GM18505 (cell line): ENCODE measurements at regions not wholly inside any gene's neighbourhood (a gene's known extent, or its start where the extent isn't known, plus 50 kb on each side); places are given as distances from the start of the nearest gene placed in this dataset.
"Not testable (repeated sequence)": the region's sequence is repeated elsewhere in the genome, so short reads cannot be mapped to it uniquely, and the experiment has no call there.

Source experiments
- ATAC-seq: cut with Tn5 transposase; IDR thresholded peaks from one replicate; pipeline ENCODE4 v1.9.1; 2021; ENCODE audit not compliant: unreplicated experiment
- POLR2A ChIP-seq: IDR thresholded peaks from 4 replicates; pipeline ENCODE4 v1.6.1; 2011; ENCODE audit warnings: borderline replicate concordance; ENCODE audit not compliant: insufficient read depth, insufficient read length; ENCODE audit errors: extremely low read depth

DNA sequence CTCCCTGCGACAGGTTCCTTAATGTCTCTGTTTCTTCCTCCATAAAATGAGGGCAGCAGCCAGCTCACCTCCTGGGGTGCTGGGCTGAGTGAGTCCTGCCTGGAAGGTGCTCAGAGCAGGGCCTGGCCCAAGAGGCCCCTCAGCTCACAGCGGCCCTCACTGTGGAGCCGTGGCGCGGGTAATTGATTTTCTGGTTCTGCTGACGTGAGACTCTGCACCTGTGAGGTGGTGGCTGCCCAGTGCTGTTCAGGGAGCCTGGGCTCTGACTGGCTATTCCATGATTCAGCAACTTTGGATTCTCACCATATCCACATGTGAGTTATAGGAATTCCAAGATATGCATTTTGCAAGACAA is 266.6 kb downstream of the ADGRD1 start:
- TF ChIP-seq POLR2A = no peak
- no peak for ATAC-seq

DNA sequence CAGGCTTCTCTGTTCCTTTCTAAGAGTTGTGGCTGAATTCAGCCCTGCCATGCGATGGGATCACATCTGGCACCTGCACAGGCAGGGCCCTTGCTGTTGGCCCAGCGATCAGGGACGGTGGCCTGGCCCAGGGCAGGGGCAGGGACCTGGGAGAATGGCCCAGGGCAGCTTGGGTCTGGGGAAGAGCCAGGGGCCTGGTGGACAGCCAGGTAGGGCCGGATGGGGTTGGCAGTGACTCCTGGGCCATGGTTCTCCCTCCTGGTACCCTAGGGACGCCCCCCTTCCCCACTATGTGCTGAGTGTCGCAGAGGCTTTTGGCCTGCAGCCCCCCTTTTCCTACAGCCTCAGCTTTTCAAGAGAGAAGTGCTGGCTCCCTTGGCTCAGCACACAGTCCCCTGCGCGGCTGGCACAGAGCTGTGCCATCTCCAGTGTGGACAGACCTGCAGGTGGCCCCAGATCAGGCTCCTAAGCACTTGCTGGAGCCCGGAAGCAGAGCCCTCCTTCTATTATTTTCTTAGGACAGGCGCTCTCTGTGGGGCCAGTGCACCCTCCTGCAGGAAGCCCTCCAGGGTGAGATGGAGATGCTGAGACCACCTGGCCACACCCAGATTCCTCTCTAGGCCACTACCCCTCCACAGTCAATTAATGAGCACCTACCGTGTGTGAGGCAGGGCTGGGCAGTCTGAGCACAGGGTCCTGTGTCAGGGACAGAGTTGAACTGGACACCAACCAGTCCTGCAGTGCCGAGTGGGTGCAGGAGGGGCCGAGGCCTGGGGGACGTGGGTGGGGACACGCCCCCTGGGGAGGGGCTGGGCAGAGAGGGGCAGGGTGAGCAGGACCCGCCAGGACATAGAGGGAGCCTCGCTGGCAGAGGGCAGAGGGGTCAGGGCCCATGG is 267.6 kb downstream of the ADGRD1 start:
- TF ChIP-seq POLR2A = no peak
- ATAC-seq = no peak

DNA sequence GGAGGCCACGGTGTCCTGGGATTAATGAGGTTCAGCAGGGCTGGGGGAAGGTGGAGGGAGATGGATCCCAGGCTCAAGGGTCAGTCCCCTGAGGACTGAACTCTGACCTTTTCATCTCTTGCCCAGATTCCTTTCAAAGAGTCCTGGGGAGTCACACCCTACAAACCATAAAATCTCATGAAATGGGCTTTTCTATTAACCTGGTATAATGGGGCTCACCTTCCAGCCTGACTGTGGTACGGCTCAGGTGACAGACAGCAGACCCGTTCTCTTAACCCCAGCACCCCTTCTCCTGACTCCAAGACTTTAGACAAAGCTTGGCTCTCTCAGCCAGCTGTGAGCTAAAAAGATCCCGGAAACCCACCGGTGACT is 268.2 kb downstream of the ADGRD1 start:
- no peak for ATAC-seq
- no peak for TF ChIP-seq POLR2A

DNA sequence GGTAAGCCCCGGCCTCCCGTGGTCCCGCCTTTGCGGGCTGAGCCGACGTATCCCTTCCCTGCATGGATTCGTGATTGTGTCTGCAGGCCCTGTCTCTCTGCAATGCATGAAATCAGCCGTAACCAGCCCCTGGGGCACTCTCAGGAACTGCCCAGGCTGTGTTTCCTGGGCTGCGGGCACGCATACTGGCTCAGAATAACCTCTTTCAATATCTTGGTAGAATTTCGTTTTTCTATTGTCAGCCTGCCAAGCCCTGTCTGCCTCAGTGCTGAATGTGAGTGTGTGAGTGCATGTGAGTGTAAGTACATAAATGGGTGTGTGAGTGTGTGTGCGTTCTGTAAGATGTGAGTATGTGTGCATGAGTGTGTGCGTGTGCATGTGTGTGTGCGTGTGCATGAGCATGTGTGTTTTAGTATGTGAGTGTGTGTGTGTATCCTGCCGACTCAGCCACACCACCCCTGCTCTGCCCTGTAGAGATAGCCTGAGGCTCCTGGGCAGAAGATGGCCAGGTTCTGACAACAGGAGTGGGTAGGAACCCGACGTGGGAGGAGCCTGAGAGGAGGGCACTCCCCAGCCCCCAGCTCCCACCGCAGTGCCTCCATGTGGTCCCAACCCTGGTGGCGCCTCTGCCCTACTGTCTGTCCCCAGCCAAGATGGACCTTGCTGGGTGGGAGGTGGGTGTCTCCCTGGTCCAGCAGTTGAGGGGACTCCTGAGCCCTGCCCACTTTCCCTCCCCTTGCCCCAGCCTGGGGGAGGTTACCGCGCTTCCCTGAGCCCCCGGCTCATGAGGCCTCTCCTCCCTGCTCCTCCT is 268.8 kb downstream of the ADGRD1 start:
- ATAC-seq = peak; percentile 49
- no peak for TF ChIP-seq POLR2A

DNA sequence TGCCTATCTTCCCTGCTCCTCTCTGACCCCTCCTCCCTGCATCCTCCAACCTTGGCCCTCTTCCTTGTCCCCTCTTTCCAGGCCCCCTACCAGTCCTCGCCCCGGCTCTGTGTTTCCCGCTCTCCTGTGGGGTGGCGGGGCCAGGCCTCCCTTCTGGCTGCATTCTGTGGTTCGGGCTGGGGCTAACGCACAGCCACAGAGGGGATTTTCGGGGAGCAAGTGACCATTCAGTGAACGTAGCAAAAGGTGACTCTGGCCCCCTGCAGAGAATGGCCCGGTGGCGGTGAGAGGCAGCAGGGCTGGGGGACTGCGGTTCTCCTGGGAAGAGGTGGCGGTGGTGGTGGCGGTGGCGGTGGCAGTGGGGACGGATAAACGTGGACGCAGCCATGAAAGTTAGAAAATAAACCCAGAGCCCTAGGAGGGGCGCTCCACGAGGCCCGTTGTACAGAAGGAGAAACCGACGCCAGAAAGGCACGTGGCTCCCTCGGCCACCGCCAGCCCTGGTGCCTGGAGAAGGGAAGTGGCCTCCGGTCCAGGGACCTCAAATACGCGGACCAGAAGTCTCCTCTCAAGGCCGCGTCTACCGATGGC is 269.6 kb downstream of the ADGRD1 start:
- TF ChIP-seq POLR2A = no peak
- ATAC-seq = no peak

DNA sequence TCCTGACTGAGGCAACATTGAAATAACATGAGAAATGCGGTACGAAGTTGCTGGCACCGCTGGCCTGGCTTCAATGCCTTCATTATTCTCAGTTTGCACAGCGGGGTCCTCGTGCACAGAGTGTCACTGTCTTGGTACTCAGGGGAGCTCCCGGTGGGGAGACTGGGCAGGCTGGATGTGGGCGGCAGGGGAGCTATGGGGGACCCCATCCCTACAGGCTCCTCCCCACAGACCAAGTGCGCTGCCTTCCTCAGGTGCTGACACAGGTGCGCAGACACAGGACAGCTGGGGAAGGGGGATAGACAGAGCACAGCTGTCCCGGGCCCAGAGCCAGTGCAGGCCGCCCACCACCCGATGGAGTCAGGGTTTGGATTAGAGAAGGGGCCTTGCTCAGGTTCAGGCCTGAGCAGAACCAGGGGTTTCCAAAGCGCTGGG is 270.1 kb downstream of the ADGRD1 start:
- TF ChIP-seq POLR2A = no peak
- no peak for ATAC-seq

DNA sequence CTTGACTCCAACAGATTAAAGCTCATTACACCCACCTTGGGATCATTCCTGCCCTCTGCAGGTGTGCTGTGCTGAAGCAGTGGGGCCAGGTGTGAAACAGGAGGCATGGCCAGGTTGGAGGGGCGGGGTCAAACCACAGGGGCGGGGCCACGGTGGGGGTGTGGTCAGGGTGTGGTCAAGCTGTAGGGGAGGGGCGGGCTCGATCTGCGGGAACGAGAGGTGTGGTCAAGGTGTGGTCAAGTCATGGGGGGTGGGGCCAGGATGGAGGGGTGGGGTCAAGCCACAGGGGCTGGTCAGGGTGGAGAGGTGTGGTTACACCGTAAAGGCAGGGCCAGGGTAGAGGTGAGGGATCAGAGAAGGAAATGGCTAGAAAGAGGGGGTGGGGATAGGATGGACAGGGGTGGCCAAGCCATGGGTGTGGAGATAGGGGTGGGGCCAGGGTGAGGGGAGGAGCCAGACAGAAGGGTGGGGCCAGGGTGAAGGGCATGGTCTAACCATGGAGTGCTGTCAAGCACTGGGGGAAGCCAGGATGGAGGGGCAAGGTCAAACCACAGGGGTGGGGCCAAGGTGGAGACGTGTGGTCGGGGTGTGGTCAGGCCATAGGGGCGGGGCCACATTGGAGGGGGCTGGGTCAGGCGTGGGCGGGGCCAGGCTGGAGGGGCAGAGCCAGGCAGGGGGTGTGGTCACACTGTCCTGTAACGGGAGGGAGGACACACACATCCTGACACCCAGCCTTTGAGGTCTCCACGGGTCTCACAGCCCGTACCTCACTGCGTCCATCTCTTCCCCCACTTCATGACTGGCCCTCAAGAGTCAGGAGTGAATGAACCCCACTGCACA is 270.7 kb downstream of the ADGRD1 start:
- ATAC-seq = not testable (repeated sequence)

DNA sequence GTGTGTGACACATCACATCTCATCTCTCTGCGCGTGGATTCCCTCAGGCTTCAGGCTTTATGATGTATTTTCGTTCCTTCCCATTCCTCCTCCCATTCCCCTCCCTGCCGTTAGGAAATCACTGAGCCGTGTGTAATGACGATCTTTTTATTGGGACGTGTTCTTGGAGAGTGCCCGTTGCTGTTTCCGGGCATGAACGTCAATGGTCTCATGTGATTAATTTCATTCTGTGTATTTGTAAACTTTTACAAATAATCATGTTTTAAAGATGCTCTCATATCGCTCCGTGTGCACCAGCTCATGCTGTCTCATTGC is 271.3 kb downstream of the ADGRD1 start:
- ATAC-seq = not testable (repeated sequence)

DNA sequence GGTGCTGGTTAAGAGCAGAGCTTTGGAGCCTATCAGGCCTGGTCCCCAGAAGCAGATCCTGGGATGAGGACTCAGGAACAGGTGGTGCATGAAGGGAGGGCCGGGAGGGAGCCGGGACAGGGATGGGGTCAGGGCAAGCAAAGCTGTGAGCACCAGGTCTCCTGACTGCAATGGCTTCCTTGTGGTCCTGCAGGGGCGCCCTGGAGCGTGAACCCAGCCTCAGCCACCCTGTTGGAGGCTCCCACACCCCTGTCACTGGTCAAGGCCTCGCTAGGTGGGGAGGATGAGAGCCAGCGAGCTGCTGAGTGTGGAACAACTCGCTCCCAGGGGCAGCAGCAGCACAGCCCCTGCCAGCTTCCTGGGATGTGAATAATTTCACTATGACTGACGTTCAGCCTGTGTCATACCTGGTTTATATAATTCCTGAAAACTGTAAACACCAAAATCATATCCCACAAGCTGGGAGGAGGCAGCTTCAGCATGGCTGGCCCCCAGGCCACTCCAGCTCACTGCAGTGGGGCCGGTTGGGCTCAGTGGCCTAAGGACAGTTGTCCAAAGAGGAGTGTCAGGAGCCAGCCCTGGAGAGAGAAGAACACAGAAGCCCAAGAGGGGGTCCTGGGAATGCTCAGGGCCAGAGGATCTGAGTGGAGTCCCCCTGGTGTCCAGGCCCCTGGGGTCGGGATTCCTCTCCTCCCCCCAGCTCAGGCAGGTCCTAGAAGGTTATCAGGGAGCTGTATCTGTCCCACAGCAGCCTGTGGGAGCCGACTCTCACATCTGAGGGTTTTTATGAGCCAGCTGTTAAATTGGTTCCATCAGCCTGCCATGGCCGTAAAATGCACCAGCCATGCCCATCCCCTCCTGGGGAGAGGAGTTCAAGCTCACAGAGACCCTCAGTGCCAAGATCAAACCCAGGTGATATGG is 272.9 kb downstream of the ADGRD1 start:
- ATAC-seq = no peak

DNA sequence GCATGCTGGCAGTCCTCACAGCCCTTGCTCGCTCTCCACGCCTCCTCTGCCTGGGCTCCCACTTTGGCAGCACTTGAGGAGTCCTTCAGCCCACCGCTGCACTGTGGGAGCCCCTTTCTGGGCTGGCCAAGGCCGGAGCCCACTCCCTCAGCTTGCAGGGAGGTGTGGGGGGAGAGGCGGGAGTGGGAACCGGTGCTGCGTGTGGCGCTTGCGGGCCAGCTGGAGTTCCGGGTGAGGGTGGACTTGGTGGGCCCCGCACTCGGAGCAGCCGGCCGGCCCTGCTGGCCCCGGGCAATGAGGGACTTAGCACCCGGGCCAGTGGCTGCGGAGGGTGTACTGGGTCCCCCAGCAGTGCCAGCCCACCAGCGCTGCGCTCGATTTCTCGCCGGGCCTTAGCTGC is 273.9 kb downstream of the ADGRD1 start:
- not testable (repeated sequence) for ATAC-seq

More for the DNA sequence above, 272.9 kb downstream of the ADGRD1 start:
- TF ChIP-seq POLR2A = no peak

DNA sequence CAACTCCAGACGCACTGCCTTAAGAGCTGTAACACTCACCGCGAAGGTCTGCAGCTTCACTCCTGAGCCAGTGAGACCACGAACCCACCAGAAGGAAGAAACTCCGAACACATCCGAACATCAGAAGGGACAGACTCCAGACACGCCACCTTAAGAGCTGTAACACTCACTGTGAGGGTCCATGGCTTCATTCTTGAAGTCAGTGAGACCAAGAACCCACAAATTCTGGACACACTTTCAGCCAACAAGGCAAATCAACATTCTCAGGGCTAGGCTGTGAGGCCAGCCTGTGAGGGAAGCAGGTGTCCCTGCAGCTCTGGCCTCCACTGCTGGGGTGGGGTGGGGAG is 275.3 kb downstream of the ADGRD1 start:
- not testable (repeated sequence) for ATAC-seq

DNA sequence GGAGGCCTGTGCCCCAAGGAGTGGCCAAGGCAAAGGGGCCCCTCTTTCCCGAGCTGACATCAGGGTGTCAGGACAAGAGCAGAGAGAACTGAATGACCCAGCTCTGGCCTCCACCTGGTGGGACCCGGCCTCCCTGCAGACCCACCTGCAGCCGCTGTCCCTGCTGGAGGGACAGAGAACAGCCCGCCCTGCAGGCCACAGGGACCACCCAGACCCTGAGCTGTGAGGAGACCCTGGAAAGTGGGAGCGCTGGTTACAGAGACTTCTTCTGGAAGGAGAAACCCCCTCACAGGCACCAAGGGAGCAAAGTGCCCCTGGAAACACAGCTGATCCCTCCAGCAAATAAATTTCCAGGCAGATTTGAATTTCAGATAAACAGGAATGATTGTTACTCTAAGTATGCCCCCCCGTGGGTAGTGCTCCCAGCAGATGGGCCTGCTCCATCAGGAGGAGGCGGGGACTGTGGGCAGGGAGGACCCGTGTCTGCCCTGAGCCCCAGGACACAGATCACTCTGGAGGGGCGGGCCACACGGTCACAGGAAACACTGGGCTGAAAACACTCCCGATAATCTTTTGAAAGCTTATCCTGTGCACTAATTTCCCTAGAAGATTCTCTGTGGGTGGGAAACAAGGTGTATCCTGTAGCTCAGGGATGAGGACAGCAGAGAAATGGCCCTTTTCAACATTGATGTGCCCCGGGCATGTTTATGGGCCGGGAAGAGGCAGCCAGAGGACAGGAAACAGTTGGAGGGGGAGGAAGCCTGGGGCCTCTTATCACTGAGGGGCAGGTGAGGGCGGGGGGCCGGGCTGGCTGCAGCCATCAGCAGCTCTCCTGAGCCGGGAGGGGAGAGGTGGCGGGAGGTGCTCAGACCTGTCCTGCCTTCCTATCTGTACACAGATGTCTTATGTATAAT is 276.0 kb downstream of the ADGRD1 start:
- TF ChIP-seq POLR2A = no peak

More for the DNA sequence above, 276.0 kb downstream of the ADGRD1 start:
- ATAC-seq = no peak
